ENCODE measurements at regions not wholly inside any gene's neighbourhood (a gene's known extent, or its start where the extent isn't known, plus 50 kb on each side); places are given as distances from the start of the nearest gene placed in this dataset.
A peak's percentile ranks its signal among the peaks of the same experiment; 100 is the strongest.
"Not testable (repeated sequence)": the region's sequence is repeated elsewhere in the genome, so short reads cannot be mapped to it uniquely, and the experiment has no call there.

DNA sequence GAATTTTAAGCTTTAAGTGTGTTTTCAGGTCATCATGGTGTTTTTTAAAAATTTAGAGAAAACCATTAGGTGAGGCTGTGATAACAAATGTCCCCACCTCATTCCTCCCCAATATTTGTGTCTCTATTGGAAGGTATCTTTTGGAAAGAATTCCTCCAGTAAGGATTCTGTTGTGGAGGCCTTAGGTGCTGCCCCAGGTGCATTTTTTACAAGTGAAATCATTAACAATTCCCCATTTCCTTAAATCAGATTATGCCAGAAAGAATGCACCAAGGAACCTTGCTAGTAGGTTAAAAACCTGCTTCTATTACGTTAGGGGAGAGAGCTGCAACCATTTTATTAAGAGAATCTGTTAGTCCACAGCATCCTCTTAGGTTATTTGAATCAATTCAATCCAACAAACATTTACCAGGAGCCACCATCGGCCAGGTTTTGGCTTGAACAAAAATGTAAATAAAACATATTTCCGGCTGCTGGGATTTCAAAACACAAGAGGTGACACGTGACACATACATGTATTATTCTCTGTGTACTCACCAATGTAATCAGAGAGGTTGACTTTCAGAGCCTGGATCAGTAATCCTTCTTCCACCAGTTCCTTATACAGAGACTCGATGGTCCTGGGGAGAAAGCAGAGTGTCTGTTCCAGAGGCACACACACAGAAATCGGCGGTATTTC lies 112.5 kb upstream of the ASB18 start:
- DNase-seq = peak in 1 of 2 experiments; percentile 26

DNA sequence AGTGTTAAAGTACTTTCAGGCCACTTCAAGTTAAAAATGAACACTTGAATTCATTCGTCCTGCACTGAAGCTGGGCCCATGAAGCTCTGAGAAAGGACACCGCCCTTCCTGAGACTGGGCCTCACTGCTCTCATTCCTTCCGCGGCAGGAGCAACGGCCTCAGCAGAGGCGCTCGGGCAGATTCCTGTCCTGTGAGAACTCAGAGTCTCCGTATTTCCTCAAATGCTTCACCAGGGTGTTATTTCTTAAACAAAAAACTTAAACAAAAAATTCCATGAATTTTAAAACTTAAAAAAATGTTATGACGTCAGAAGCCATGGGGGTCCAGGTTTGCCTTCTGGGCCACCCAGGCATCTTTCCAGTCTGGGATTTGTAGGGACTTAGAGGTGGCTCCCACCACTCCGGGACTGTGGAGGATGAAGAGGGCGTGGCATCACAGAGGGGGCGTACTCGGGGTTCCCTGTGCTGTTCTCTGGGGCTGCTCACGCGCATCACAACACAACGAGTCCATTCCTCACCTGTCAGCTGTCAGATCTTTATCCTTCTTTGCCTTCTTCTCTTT lies 115.9 kb upstream of the ASB18 start:
- DNase-seq = no peak

DNA sequence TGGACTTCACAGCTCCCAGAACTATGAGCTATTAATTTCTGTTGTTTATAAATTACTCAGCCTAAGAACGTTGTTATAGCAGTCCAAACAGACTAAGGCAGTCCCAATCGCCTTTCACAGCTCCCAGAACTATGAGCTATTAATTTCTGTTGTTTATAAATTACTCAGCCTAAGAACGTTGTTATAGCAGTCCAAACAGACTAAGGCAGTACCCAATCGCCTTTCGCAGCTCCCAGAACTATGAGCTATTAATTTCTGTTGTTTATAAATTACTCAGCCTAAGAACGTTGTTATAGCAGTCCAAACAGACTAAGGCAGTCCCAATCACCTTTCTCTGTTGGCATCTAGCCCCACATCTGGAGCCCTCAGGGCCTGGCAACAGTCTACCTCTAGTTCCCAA lies 117.0 kb upstream of the ASB18 start:
- not testable (repeated sequence) for DNase-seq

DNA sequence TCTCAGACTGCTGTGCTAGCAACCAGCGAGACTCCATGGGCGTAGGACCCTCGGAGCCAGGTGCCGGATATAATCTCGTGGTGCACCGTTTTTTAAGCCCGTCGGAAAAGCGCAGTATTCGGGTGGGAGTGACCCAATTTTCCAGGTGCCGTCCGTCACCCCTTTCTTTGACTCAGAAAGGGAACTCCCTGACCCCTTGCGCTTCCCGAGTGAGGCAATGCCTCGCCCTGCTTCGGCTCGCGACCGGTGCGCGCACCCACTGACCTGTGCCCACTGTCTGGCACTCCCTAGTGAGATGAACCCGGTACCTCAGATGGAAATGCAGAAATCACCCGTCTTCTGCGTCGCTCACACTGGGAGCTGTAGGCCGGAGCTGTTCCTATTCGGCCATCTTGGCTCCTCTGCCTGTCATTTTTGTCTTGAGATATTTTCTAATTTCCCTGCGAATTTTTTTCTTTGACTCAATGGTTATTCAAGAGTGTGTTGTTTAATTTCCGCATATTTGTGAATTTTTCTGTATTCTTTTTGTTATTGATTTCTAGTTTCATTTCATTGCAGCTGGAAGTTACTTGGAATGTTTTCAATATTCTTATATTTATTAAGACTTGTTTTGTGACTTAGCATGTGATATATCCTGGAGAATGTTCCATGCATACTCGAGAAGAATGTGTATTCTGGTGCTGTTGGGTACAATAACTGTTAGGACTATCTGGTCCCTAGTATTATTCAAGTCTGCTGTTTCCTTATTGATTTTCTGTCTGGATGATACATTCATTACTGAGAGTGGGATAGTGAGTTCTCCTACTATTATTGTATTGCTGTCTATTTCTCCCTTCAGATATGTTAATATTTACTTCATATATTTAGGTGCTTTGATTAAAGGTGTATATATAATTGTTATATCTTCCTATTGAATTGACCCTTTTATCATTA lies 125.3 kb upstream of the ASB18 start:
- DNase-seq = not testable (repeated sequence)

DNA sequence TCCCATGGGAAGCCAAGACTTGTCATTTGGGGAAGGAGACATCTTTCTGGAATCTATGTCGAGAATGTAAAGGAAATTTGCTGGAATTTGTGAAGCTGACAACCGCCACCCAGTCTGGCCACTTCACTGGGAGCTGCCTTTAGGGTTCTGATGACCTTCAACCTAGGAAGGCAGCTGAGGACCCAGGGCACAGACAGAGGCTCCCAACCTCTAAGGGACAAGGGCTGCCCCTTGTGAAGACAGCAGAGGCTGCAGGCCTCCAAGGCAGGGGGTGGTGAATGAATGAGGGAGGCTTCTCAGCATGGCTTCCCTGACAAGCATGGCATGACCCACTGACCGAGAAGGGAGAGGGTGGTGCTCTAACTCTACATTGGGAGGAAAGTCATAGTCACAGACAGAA lies 128.9 kb upstream of the ASB18 start:
- DNase-seq = no peak

DNA sequence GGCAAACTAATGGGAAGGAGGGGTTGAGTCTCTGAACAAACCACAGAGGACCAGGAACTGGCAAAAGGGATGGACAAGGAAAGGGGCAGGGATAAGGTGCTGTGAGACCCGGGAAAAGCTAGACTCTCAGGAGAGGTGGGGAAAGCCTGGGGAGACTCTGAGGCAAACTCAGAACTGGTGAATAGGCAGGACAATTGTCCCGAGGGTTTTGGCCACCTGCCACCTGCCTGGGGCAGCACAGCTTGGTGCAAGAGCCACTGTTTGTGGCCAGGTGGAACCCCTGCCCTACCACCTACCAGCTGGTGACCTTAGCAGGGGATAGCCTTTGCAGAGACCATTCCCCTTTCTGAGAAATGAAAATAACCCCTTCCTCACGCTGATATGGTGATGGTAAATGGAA lies 129.4 kb upstream of the ASB18 start:
- DNase-seq = no peak

DNA sequence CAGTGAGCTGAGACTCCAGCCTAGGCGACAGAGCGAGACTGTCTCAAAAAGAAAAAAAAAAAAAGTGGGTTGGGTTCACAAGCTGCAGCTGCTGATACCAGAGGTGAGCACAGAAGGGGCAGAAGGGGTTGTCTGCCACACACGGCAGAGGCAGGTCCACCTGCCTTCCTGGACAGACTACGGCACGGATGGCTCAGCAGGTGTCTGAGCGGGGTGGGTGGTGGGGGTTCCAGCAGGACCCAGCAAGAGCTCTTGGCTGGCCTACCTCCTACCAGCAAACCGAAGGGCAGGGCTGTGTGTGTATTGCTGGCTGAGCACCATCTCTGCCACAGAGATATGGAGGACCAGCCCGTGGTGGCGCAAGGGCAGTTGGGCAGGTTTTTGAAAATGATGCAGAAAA lies 130.4 kb upstream of the ASB18 start:
- no peak for DNase-seq

DNA sequence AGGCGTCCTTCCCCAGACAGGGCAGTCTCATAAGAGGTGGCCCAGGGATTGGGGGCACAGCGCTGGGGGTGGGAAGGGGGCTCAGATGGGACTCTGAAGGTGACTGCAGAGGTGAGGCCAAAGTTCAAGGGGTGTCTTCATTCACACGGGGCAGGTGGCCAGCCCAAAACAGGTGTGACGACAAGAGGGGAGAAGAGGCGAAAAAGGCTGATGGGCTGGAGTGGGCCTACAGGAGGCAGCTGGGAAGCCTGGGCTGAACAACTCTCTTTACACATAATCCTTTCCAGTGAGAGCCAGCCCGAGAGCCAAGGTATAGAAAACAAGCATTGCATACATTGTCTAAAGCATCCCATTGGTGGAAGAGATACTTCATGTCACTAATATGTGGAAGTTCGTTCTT lies 130.9 kb upstream of the ASB18 start:
- no peak for DNase-seq

DNA sequence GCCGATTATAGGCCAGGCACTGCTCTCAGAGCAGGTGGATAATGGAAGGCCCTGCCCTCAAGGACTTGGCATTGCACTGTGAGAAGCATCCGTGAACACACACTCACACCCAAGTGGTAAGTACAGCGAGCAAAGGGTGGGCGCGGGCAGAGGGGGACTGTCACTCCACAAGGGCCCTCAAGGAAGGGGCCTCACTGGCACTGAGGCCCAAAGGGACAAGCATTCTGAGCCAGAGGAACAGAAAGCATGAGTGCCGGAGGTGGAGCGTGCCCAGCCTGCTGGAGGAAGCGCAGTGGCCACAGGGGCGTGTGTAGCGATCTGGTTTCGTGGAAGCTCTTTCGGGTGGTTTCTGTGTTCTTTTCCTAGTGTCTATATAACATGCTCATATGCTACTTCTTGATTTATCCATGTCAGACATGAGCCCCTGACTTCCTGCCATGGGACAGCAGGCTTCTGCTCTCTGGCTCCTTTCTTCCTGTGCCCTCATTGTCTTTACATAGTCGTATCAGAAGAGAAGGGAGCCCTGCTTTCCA lies 132.7 kb upstream of the ASB18 start:
- no peak for DNase-seq

DNA sequence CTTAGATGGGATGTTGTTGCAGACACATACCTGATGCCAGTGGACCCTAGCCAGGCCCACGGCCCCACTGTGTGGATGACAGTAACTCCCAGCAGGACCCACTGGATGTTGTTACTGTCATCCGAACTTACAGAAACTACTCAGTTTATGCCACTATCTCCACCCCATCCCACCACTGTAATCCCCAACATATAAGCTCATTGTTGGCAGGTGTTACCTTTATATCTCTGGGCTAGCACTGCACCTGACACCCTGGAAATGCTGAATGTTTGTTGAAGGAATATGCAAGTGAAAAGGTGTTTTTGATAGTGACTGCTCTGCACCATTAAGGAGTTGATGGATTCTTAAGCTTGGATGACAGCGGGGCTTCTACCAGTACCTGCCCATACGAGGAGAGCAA lies 133.5 kb upstream of the ASB18 start:
- no peak for DNase-seq

DNA sequence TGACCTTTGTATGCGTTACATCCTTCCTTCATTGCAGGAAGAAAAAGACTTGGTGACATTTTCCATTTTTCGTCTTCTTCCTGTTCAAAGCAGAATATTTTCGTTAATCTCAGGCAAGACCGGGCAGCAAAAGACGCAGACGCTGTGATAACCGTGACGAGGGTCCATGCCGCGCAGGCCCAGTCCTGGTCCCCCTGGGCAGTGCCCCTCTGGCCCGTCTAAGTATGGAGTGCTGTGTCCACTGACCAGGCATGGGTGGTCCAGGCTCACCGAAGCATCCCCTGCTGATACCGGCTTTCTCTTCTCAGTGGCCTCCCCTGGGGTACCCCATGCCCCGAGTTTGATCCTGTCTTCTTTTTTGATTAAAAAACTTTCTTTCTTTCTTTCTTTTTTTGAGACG lies 135.2 kb upstream of the ASB18 start:
- DNase-seq = no peak

DNA sequence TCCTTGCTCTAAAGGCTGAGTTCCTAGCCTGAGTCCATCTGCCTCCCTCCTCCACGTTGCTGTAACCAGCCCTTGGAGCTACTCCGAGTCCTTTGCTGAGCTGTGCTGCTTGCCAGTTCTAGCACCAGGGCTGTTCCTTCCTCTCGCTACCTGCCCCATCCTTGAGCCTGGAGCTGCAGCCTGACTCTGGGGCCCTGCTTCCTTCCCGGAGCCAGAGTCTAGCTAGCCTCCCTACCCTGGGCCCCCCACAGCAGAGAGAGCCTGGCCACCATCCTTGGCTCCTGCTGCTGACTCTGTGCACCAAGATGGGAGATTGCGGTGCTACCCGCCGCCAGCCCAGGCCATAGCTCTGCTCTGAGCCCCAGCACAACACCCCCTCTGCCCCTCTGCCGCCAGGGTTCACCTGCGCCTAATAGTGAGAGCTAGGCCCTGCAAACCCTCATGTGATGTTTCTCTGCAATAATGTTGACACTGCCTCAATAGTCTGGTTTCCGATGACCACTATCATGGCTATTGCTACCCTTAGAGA lies 135.9 kb upstream of the ASB18 start:
- DNase-seq = no peak

DNA sequence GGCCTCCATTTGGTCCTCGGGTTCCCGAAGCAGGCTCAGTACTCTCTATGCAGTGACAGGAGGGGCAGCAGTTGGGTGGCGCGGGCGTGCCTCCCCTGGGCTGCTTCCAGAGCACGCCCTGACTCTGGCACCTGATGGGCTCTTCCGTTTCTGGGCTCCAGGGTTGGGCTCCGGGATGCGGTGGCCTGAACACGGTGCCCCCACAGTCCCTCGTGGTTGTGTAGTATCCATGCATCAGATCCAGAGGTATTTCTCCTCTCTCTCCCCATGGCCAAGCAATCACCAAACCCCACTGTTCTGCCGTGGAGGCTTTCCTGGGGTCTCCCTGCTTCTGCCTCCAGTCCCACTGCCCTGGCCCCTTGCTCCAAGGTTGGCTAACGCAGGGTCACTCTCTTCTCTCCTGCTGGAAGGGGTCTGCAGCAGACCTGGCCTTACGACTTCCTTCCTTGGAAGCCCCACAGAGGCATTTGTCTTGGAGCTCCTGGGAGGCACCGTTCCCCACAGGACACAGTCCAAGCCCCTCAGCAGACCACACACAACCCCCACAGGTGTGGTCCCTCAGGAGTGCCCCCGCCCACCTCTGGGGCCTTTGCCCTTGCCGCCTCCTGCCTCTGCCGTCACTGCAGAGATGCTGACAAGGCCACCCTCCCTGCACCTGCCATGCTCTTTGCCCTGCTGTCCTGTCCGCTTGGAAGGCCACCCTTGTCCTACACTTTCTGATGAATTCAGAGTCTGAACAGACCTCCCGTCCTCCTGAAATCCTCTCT lies 136.6 kb upstream of the ASB18 start:
- DNase-seq = no peak

DNA sequence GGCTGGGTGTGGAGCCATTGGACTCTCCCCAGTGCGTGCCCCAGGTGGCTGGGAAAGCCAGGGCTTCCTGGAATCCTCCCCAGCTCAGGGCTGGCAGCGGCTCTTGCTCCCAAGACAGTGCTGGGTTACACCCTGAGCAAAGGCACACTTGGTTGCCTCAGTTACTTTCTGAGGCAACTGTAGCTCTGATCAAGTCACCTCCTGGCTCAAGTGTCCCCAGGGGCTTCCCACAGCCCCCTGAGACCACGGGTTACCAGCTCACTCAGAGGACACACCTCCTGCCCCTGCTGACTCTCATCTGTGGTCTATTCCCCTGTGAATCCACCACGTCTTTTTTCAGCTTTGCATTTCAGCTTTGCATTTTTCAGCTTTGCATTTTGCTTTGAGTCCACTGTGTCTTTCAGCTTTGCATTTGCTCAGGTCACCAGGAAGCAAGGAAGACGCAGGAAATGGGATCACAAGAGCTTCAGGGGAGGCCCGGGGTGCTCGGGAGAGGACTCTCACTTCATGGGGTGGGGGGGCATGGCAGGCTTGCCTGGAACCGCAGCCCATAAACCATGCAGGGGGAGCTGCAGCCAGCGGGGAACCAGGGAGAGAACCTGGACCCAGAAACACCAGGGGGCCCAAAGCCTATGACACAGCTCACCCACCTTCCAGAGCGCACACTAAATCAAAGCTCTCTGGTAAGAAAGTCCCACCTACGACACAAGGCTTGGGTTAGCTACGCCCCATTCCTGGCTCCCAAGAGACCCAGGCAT lies 138.0 kb upstream of the ASB18 start:
- no peak for DNase-seq

DNA sequence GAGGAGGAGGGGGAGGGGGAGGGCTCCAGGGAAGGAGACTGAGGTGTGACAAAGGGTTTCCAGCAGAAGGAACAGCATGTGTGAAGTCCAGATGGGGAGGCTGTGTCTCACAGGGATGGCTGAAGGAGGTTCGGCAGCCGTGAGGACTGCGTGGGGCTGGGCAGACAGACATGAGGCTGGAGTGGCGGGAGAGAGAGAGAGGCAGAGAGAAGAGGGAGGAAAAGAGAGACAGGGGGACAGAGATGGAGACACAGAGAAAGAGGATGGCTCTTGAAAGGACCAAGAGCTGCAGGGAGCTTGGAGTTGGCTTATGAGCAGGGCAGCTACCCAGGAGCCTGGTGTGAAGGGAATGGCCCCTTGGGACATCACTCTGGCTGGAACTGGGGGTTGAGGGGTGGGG lies 138.9 kb upstream of the ASB18 start:
- DNase-seq = no peak

DNA sequence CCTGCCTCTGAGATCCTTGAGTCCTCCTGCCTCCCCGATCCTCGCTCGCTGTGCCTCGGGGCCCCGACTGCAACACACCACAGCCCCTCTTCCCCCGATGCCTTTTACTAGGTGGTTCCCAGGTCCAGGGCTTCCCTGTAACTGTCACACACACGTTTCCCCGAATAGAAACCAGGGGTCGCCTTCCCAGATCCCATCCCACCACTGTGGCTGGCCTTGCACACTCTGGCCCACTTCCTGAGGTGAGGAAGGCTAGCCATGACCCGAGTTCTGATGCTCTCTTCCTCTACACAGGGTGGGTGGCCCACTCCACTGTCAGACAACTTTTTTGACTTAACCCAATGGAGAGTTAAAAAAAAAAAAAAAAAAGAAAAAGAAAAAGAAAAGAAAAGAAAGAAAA lies 139.6 kb upstream of the ASB18 start:
- no peak for DNase-seq

DNA sequence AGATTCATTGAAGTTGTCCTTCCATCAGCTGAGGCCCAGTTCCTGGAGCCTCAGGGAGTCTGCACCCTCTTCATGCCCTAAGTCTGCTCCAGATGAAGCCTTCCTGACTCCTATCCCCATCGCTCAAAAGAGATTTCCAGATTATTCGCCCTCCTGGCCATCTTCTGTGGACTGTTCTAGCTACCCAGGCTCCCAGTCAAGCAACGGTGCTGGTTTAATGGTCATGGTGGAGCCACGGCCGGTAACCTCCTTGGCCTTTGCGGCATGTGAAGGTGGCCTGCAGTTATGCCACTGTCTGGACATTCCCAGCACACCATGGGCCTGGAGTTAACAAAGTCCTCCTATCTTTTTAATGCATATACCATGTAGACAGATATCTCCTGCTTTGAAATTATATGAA lies 140.1 kb upstream of the ASB18 start:
- no peak for DNase-seq

DNA sequence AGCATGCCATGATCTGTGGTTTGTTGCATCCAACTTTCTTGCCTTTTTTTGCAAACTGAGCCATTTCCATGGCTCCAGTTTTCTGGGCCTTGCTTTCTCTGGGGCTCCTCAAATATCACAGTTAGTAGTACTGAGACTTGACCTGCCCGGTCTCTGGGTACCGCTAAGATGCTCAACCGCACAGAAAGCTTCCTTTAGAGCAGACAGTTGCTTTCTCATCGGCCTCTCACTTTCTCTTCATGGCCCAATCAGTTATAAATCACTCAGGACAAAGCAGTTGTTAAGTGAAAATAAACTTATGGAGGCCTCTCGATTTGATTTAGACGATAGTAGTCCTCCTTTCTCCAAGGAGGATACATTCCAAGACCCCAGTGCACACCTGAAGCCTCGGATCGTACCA lies 141.2 kb upstream of the ASB18 start:
- no peak for DNase-seq

DNA sequence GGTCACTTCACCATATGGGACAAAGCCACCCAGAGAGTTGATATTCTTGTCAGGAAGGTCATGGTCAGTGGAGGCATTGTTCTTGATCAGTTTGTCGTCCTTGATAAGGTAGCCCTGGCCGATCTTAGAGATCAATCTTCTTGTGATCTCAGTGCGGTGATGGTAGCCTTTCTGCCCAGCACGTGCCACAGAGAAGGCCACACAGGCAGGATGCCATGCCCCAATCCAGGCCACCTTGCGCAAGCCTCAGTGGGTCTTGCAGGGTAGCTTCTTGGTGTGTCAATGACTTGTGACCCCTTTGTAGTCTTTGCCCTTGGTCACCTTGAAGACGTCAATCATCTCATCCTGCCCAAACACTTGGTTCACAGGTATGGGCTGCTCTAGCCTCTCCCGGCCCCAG lies 143.9 kb upstream of the ASB18 start:
- DNase-seq = no peak

DNA sequence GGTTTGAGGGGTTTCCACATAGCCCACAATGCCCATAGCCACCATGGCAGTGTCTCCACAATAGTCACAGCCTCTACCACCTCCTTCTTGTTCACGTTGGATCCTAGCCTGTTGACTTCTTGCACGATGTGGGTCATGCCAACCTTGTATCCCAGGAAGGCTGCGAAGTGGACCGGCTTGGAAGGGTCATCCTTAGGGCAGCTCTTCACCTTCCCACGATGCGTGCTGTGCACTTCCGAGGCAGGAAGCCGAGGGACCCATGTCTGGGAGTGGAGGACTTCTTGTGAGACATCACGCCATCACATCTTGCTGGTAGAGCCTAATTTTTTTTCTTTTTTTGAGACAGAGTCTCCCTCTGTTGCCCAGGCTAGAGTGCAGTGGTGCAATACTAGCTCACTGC lies 144.6 kb upstream of the ASB18 start:
- DNase-seq = no peak

DNA sequence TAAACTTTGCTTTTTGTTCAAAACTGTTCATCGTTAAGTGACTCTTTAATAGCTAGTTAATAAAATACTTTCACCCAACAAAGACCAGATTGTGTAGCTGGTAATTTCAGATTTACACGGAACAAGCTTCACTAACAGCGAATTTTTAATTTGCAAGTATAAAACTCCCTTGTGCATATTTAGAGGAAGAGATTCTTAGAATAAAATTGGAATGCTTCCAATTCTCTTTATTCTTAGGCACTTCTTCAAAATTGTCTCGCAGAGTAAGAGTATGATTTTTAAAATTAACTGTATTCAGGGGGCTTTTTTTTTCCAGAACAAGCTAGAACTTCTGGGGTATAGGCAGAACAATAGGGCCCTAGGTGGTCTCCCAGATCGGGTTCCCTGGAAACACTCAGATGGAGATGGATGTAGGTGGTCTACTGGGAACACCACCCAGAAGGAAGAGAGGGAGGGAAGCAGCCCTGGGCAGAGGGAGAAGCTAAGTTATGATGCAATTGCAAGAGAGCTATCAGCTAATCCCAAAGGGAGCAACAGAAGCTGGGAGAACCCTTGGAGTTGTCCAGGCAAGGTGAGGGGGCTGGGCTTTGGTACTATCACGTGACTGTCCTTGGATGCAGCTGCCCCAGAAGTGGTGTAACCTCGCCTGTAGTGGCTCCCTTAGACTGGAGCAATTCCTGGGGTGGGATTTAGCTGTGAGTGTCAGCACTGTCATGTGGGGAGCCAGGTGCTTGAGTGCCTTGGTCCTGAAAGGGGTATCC lies 151.7 kb upstream of the ASB18 start:
- no peak for DNase-seq

All from SHP77 (cell line).